GM18507 (cell line): ENCODE measurements at regions not wholly inside any gene's neighbourhood (a gene's known extent, or its start where the extent isn't known, plus 50 kb on each side); places are given as distances from the start of the nearest gene placed in this dataset.

Experiments
- DNase-seq: peaks from one replicate; pipeline ENCODE4 v3.0.0; 2011; ENCODE audit warnings: low read depth; ENCODE audit not compliant: insufficient read length; ENCODE audit errors: extremely low spot score
- FAIRE-seq: peaks from 2 replicates; lab custom pipeline; 2011; peaks lifted over from hg19 to GRCh38; lab: Jason Lieb, UNC

DNA sequence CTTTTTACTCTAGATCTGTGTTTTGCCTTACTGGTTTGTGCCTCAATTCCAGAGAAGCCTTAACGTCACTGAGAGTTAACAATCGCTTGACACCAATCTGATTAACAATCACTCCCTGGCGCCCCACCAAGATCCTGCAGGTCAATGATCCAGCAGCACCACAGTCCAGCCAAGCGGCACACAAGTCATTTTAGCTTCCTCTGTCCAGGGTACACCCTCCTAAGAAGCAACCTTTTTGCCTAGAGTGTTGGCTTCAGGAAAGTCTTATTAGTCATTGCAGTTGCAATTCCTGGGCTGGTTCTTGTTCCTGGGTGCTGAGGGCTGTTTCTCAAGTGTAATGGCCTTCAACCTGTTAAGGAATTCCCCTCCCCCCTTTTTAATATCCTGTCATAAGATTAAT, 323.0 kb upstream of the USP25 start:
- DNase-seq = no peak
- FAIRE-seq = no peak

DNA sequence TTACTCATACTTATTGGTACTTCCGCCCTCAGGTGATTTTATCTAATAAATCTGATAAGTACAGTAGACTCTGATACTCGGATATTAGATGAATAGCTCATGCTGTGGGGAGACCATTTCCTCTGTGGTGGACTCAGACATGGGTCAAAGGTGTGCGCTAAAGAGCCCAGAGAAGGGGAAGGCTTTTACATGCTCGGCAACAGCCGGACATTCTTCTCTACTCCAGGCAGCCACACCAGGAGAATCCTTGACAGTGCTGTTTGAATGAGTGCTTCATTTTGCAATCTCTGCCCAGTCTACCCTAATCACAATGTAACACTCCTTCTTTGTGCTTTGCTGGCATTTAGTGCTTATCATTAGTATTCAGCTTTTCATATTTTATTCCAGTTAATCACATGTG, 322.2 kb upstream of the USP25 start:
- DNase-seq (no peak), FAIRE-seq (no peak)

DNA sequence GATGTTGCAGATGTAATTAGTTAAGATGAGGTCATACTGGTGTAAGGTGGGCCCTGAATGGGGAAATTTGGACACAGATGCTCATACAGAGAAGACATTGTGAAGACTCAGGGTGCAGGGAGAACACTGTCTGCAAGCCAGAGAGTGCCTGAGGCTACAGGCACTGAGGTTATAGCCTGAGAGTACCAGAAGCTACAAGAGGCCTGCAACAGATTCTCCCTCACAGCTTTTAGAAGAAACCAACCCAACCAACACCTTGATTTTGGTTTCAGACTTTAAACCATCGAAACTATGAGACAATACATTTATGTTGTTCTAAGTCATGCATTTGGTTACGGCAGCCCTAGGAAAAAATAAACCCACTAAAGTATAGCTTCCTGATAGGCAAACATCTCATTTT, 321.7 kb upstream of the USP25 start:
- DNase-seq (no peak), FAIRE-seq (no peak)

DNA sequence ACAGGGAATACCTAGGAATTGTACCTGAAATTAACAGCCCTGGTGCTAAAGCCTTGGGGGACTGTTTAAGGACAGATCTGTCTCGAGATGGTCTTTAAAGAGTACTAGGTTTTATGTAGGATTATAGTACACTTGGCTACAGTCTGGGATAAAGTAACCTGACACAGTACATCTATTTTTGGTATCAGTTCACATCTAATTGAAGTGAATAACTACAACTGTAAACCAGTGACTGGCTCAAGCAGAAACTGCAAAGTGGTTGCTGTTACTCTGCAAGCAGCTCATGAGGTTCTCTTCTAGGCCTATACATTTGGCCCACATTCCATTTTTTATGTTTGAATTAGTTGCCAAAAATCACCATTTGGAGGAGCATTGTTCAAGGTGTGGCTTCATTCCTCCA, 320.8 kb upstream of the USP25 start:
- FAIRE-seq = no peak
- DNase-seq = no peak

DNA sequence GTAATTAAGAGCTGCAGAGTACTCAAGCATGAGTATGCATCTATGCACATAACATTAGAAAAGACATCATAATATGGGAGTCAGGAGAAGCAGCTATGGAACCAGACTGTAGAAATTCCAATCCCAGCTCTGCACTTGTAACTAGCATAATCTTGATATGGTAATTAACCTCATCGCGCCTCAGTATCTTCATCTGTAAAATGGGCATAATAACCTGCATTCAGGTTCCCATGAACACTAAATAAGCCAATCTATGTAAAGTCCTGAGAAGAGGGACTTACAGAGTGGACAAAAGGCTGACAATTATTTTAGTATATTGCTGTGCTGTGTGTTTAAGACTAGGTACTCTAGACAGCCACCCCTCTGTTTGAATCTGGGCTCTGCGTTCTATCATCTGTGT, 318.9 kb upstream of the USP25 start:
- FAIRE-seq (no peak), DNase-seq (no peak)

DNA sequence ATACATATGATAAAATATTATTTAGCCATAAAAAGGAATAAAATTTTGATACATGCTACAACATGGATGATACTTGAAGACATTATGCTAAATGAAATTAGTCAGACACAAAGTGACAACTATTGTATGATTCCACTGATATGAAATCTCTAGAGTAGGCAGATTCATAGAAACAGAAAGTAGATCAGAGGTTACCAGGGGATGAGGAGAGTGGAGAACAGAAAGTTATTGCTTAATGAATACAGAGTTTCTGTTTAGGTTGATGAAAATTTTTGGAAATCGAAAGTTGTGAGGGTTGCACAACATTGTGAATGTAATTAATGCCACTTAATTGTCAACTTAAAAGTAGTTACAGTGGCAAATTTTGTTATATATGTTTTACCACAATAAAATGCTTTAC, 315.7 kb upstream of the USP25 start:
- FAIRE-seq = no peak
- no peak for DNase-seq

DNA sequence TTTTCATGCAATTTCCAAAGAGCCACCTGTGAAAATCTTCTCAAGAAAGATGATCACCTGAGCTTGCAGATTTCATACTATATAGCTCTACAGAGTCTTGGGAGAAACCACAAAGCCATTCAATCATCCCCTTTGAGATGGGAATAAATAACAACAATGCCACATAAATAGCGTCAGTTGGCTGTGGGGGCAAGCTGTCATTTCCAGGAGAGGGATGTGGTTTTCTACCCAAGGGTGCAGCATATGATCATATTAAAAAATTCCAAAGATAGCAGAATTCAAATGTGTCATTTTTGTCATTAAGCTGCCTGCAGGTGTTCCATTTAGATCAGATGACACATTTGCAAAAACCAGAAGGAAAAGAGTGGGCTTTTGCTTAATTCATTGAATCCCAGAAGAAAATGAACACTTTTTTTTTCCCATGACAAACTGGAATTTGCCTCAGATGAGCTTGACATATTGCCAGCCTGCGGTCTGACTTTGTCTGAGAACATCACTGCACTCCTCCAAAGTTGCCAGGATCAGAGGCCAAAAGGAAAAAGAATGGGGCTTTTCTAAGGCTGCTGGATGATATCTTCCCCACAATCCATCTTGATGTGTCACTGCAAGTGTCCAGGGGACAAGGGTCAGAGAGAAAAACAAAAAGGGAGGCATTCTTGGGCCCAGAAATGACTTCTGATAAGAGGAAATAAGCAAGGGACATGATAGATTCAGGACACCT, 314.1 kb upstream of the USP25 start:
- no peak for DNase-seq
- no peak for FAIRE-seq

DNA sequence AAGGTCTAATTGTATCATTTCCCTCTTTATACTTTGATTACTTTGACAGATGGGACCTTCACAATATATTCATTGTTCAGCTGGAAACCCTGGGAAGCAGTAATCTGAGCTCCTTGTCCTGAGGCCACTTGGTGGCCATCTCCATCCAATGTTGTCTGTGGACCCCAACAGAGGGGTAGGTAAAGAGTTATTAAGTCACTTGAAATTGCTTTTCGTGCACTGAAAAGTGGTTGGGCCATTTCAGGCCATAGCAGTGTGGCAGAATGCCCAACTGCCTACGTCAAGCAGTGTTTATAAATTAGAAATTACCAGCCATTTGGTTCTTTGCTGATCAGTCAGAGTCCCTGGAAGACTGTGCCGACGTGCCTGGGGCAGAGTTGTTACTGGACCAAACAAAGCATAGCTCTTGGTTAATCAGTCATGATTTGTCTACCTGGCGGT, 308.3 kb upstream of the USP25 start:
- FAIRE-seq = no peak
- DNase-seq = no peak

DNA sequence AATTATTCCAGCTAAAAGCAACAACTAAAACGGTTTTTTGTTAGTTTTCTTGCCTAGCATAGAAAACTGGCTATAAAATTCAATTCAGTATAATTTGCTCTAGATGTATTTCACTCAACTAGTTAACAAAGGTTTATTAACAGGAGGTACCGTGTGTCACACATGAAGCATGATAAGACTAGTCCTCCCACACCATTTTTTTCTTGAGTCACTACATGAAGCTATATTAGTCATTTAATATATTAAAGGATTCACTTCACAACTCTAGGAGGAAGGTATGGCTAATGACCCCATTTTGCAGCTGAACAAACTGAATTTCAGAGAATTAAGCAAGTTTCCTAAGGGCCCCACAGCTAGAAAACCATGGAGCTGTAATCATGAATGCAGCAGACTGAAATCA, 307.8 kb upstream of the USP25 start:
- FAIRE-seq = no peak
- DNase-seq = no peak

DNA sequence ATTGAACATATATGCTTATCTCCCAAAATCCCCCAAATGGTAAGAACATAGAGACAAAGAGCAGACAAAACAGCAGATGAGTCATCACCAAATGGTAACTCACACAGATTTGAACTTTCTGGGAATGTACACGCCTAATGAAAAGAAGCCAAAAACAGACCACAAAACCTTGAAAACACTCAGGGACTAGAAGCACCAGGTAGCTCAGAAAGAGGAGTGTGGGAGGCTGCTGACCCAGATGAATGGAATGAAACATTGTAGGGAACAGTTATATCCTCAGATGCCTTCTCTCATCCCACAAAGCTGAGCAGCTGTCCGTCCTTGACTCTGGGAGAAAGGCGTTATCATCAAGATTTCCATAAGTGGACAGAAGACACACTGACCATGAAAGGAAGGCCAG, 307.0 kb upstream of the USP25 start:
- no peak for FAIRE-seq
- no peak for DNase-seq

DNA sequence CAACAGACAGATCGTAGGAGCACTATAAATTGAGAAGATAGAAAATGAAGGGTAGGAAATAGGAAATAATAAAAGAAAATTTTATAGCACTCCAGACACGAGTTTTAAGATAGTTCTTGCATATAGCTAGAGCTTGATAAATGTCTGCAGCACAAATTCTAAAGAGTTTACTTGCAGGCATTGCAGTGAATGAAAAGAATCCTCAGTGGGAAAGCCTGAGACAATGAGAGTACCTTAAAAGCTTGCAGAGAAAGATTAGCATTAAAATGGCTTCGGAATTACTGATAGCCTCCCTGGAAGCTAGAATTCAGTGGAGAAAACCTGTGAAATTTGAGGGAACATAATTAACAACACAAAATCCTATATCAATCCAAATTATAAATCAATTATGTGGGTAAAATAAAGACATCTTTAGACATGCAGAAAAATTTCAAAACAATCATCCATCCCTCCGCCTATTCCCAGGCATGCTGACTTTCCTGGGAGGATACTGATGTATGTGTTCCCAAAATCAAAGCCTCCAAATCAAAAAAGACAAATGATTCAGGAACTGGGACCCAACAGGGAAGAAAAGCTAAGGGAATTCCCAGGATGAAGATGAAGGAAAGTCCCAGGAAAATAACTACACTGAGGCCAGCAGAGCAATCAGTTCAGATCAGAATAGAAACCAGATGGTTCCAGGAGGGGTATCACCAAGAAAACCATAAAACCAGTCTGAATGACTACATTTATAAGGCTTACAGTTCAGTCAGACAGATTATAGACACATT, 305.9 kb upstream of the USP25 start:
- DNase-seq (no peak), FAIRE-seq (no peak)

DNA sequence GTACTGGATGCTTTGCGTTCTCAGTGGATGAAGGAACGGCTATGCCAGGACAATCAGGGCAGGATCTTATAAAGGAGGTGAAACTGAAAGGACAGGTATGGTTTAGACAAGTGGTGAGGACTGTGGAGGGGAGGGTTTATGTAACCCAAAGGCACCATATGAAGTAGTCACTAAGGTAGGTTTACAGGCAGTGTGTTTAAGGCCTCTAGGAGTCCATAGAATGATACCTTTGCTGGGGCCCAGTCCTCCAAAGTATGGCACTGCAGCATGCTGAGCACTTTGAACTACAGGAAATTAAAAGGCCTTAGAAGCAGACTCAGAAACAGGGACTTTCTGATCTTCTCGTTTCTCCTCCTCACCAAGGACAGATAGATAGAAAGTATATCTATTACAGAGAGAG, 304.7 kb upstream of the USP25 start:
- FAIRE-seq = no peak
- DNase-seq = no peak

DNA sequence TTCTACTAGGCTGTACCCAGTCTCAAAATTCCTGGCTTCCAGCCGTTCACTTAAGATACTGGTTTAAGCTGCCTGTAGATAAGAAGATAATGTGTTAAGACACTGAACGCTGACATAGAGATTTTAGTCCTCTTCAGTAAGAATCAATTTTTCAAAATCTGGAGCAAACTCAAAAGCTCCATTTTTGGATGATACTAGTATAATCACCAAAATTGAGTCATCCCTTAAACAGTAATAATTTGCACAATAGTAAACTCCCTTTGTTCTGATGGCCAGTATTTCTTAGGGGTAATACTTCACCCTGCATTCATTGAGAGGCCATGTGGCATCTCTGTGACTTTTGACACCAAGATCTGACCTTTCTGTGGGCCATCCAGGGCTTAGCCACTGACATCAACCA, 299.8 kb upstream of the USP25 start:
- FAIRE-seq (no peak), DNase-seq (no peak)

DNA sequence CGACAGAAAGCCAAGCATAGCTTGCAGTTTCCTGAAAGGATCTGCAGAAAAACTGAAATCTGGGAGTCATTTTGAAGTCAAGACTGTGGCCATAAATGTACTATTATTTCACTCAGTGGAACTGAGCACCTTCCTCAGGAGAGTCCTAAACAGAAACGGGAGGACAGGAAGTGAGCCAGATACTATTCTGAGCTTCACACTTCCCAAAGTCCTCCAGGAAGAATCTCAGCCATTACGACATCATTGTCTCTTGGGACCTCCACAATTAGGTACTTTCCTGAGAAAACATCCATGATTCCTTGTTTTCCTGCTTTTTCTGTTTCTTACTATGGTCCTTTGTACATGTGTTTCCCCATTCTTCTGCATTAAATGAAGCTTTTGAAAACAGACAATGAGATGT, 299.2 kb upstream of the USP25 start:
- no peak for FAIRE-seq
- DNase-seq = no peak

DNA sequence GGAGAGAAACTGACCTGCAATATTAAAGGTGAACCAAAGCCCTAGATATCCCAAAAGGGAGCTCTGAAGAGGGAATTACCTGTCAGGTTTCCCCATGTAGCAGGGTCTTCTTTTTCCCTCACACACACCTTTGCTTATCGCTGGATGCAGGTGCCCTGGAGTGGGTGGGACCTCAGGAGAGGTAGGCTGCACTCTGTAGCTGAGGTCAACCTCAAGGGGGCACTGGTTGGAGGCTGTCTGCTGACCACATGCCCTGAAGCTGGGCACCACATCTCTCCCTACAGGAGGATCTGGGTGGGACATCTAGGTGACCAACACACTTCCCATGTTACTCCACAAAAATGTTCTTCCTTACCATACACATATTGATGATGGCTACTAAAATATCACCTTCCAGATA, 298.7 kb upstream of the USP25 start:
- no peak for DNase-seq
- no peak for FAIRE-seq

DNA sequence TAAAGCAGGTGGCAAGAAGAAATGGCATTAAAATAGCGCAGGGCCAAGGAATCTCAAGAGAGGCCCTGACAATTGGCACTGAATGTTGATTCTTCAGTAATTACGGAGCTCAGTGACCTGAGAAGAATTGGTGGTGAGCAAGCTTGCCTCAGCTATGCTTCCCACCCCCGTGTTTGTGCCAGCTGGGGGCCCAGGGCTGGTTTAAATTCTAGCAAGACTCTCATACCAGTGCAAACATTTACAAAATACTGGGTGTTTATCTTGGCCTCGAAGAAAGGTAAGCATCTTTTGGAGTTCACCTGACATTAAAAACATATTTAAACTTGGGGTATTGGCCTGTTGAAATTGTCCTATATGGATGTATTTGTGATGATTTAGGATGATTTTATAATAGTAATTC, 296.7 kb upstream of the USP25 start:
- no peak for DNase-seq

DNA sequence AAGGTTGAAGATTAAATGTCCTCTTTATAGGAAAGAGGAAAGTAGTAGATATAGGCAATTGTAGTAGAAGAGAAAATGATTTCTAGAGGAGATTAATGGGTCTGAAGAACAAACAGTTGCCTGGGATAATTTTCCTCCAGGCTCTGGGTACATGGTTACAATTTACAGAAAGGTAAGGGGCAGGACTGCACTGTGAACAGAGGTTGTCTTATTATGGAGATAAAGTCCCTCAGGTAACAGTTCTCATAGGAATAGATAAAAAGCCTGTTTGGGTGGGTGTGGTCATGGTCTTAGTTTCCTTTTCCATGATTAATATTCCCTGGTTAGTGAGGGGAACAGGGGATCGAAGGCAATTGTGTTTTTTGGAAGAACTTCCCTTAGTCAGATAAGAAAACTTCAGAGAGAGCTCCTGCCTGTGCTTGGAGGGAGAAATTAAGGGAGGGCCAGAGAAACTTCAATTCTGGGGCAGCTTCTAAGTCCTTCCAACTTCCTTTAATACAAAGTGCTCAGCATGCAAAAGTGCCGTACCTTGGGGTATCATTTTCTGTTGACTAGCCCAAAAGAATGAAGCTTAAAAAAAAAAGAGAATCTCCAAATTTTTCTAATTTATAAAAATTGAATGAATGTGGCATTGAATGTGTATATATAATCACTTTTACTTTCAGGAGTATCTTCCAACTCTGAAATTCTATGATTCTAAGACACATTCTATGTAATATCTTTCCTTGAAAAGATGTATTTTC, 295.4 kb upstream of the USP25 start:
- FAIRE-seq = no peak
- no peak for DNase-seq

More for the DNA sequence above, 296.7 kb upstream of the USP25 start:
- no peak for FAIRE-seq

DNA sequence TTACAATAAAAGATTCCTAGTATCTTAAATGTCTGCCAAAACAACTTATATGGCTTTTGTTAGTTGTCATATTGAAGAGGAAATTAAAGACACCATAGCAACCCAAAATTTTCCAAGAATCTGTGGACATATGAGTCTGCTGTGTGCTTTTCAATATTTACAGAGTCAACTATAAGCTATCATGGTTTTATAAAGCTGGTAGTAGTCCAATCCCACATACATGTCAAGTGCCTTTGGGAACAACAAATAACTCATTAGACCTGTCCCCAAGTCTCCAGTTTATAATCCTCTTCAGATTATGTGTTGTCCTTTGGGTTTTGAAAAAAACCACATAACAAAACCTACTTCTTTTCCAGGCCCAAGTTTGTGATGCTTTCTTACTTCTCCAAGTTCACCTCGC, 293.8 kb upstream of the USP25 start:
- no peak for FAIRE-seq

DNA sequence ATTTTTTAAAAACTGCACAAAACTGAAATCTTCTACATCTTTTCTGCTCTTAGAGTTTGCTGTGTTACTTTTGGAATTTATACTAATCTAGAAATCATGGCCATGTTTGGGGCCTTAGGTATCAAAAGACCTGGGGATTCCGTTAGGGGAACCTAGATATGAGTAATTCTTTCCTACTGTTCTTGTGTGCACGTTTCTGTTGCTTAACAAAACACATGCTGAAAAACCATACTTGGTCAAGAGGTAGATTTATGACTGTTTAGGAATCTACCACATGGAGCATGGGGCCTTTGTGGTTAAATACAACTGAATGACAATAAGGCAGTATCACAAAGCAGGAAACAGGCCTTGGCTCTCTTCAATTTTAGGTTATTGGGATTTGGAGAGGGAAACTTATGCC, 291.9 kb upstream of the USP25 start:
- DNase-seq (no peak), FAIRE-seq (no peak)

More for the DNA sequence above, 293.8 kb upstream of the USP25 start:
- no peak for DNase-seq

DNA sequence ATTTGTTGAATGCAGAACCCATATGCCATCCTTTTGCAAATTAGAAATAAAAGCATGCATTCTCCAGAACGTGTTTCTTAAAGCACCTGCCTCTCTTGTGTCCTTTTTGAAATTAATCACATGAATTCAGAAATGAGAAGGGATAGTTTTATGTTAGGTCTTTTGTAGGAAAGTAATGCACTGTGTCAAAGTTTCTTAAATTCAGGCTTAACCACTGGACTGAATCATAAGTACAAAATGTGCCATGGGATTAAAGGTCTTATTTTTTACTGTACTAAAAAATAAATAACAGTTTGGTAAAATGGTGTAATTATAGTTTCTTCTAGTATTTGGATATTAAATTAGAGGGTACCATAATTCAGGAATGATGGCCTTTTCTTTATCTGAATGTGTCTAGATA, 290.1 kb upstream of the USP25 start:
- DNase-seq = no peak
- no peak for FAIRE-seq

DNA sequence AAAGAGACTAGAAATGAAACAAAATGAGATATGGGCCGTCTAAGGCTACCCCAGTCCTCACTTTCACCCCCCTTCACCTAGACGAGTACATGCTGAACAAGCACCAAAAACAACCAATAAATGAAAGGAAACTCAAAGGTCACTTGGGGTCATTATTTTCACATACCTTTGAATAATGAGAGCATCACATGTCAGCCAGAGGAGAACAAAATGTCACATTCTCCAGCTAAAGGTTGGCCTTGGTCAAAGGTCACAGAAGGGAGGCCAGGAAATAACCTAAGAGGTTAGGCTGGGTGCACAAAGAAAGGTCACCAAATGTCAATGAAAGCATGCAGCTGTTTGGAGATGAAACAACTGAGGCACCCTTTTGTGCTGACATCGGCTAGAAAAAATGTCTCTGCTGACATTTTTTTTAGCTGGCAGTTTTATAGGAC, 288.7 kb upstream of the USP25 start:
- FAIRE-seq (no peak), DNase-seq (no peak)
